H1 (cell line): ENCODE measurements at regions not wholly inside any gene's neighbourhood (a gene's known extent, or its start where the extent isn't known, plus 50 kb on each side); places are given as distances from the start of the nearest gene placed in this dataset.

Source experiments
- ATF2 ChIP-seq: IDR thresholded peaks from 2 replicates; pipeline ENCODE4 v1.6.1; 2012; ENCODE audit warnings: low read length, inconsistent platforms
- RBBP5 ChIP-seq: IDR thresholded peaks from 2 replicates; pipeline ENCODE4 v1.7.1; 2012; ENCODE audit warnings: low read depth, mild to moderate bottlenecking, inconsistent platforms, low read length, moderate library complexity, borderline replicate concordance
- USF2 ChIP-seq: IDR thresholded peaks from 2 replicates; pipeline ENCODE4 v1.6.1; 2011; ENCODE audit warnings: low read length, improper control_type of control experiment

DNA sequence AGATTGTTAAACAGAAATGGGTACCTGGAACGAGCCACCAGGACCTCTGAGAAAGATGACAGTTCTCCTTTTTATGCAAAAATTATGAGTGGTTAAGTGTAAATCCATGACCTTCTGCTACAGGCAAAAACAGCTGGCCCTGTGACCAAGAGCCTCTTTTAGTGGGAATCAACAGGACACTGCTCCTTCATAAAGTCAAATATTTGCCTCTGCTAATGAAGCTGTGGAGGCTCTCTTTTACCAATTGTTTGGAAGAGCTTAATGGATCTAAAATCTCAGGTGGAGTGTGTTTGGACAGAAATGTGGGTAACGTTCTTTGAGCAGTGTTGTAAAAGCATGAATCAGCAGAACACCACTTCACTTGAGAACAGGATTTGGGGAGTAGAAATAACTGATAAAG, 117.5 kb upstream of the PCSK2 start (continued):
- TF ChIP-seq RBBP5 (no peak), USF2 (no peak), ATF2 (no peak)
